WERI-Rb-1 (cell line): ENCODE measurements at regions not wholly inside any gene's neighbourhood (a gene's known extent, or its start where the extent isn't known, plus 50 kb on each side); places are given as distances from the start of the nearest gene placed in this dataset.
"Not testable (repeated sequence)": the region's sequence is repeated elsewhere in the genome, so short reads cannot be mapped to it uniquely, and the experiment has no call there.

ENCODE experiments used
- DNase-seq: peaks from one replicate; pipeline ENCODE4 v3.0.0-alpha.2; 2020
- H3K27ac ChIP-seq: fragments of 250-450 bp; sonication (Bioruptor Pico); 2 replicates; pipeline ENCODE4 v1.5.1; 2020; ENCODE audit warnings: mild to moderate bottlenecking, moderate library complexity
- H3K27me3 ChIP-seq: fragments of 250-450 bp; sonication (Bioruptor Pico); 2 replicates; pipeline ENCODE4 v1.5.1; 2021; ENCODE audit warnings: mild to moderate bottlenecking, low read depth, moderate library complexity; ENCODE audit not compliant: insufficient read depth, severe bottlenecking
- H3K36me3 ChIP-seq: fragments of 250-450 bp; sonication (Bioruptor Pico); 2 replicates; pipeline ENCODE4 v1.5.1; 2020; ENCODE audit warnings: mild to moderate bottlenecking, moderate library complexity
- H3K4me3 ChIP-seq: 2 replicates; pipeline ENCODE4 v1.5.1; 2011; ENCODE audit warnings: low read depth, mild to moderate bottlenecking, control low read depth, low read length
- H3K9me3 ChIP-seq: fragments of 250-450 bp; sonication (Bioruptor Pico); 2 replicates; pipeline ENCODE4 v1.5.1; 2021; ENCODE audit warnings: mild to moderate bottlenecking, moderate library complexity; ENCODE audit not compliant: severe bottlenecking
- CTCF ChIP-seq: IDR thresholded peaks from 2 replicates; pipeline ENCODE4 v1.5.1; 2011; ENCODE audit warnings: low read depth, mild to moderate bottlenecking, control low read depth, inconsistent platforms, low read length

- no peak for TF ChIP-seq CTCF
- Histone ChIP-seq H3K9me3 (no peaks in the 10 kb centered on the region), H3K4me3 (no peak overlapping the region)
Measured at GRCh38 chr5:62211405-62211804, 94.6 kb upstream of the KIF2A start.

DNA sequence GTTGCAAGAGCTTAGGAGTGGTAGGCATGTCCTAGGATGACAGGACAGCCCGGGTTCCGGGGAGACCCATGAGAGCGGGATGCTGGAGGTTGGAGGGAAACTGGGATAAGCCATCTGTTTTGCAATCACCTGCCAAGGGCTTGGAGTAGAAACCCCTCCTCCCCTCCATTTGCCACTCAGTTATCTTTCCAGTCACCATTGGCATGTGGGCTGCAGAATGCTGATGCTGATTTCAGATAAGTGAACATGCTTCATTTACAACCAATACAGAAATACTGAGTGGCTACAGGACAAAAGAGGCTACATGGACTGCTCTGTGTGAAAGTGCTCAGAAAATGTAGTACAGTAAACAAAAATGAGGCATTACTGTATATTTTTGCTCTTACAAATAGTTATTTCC is 93.4 kb upstream of the KIF2A start:
- Histone ChIP-seq H3K9me3 (no peaks in the 10 kb centered on the region), H3K4me3 (no peak overlapping the region), H3K27ac (no peak overlapping the region), H3K36me3 (no peaks in the 10 kb centered on the region), H3K27me3 (no peaks in the 10 kb centered on the region)
- no peak for DNase-seq
- no peak for TF ChIP-seq CTCF

More at GRCh38 chr5:62211405-62211804, 94.6 kb upstream of the KIF2A start:
- no peak for DNase-seq
- no peaks in the 10 kb centered on the region for H3K36me3 ChIP-seq
- no peaks in the 10 kb centered on the region for H3K27me3 ChIP-seq
- no peak overlapping the region for H3K27ac ChIP-seq

DNA sequence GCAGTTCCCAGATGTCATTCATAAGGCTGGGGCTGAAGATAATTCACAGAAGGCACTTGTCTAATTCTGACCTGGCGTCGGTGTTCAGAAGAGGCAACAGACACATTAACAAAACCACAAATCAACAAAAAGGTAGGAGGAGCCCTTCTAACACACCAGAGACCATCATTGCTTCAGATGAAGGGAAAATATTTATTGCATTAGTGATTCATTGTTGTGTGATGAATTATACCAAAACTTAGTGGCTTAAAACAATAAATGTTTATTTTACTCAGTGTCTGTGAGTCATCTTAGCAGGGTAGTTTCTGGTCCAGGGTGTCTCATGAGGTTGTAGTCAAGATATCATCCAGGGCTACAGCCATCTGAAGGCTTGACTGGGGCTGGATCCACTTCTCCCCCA is 91.3 kb upstream of the KIF2A start:
- TF ChIP-seq CTCF = no peak
- Histone ChIP-seq H3K27me3 (no peaks in the 10 kb centered on the region), H3K9me3 (no peaks in the 10 kb centered on the region), H3K36me3 (no peaks in the 10 kb centered on the region), H3K27ac (no peak overlapping the region), H3K4me3 (no peak overlapping the region)
- DNase-seq = no peak

GRCh38 chr5:62216603-62217002 is 89.4 kb upstream of the KIF2A start:
- H3K27ac ChIP-seq, DNase-seq: not testable (repeated sequence)

DNA sequence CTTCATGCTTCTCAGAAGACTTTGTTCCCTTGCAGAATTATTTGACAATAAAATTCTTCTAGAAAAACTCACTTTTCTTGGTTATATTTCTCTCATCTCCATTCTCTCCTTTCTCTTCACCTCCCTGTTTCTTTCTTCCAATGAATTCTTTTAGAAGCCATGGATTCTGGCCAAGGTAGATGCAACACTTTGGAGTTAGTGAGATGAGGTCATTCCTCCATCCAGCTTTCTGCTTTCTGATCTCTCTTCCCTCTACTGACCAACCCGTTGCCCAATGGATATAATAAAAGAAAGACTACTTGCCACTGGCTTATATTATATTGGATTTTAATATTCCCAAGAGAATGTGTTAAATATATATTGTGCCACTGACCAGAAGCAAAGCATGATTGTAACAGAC is 88.9 kb upstream of the KIF2A start:
- not testable (repeated sequence) for H3K27ac ChIP-seq, H3K36me3 ChIP-seq, H3K9me3 ChIP-seq, H3K27me3 ChIP-seq, DNase-seq, H3K4me3 ChIP-seq

More at GRCh38 chr5:62216603-62217002, 89.4 kb upstream of the KIF2A start:
- H3K27me3 ChIP-seq, H3K4me3 ChIP-seq, H3K36me3 ChIP-seq, H3K9me3 ChIP-seq: not testable (repeated sequence)

GRCh38 chr5:62218860-62219259 is 87.1 kb upstream of the KIF2A start:
- not testable (repeated sequence) for H3K27me3 ChIP-seq, H3K27ac ChIP-seq, H3K4me3 ChIP-seq, H3K9me3 ChIP-seq, H3K36me3 ChIP-seq, DNase-seq

GRCh38 chr5:62221881-62222280 is 84.1 kb upstream of the KIF2A start:
- not testable (repeated sequence) for H3K9me3 ChIP-seq, DNase-seq, H3K36me3 ChIP-seq, H3K27me3 ChIP-seq, H3K4me3 ChIP-seq, H3K27ac ChIP-seq

- H3K9me3 ChIP-seq, H3K4me3 ChIP-seq, H3K27me3 ChIP-seq, H3K27ac ChIP-seq, DNase-seq, H3K36me3 ChIP-seq: not testable (repeated sequence)
Measured at GRCh38 chr5:62222305-62222704, 83.7 kb upstream of the KIF2A start.

DNA sequence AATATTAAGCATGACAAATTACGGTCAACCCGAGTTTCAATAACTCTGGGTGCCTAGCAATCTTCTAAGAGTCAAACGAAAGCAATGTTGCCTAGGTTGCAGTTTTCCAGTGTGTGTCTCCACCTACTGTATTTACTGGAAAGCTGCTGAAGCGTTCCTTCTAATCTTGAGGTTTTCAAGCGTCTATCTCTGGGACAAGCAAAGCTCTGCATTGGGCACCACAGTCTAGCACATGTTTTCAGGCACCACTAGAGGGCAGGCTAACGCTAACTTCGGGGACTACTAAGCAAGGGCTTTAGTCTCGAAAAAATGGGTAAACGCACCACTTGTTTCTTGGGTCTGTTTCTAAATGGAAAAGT is 82.7 kb upstream of the KIF2A start:
- DNase-seq = peak; percentile 84
- H3K4me3 ChIP-seq, H3K9me3 ChIP-seq, H3K36me3 ChIP-seq, H3K27ac ChIP-seq, H3K27me3 ChIP-seq: not testable (repeated sequence)
- peak; percentile 25; the same call in 1 of the 2 replicates for TF ChIP-seq CTCF

- H3K9me3 ChIP-seq, H3K4me3 ChIP-seq, H3K27me3 ChIP-seq, H3K36me3 ChIP-seq, H3K27ac ChIP-seq, DNase-seq: not testable (repeated sequence)
Measured at GRCh38 chr5:62224987-62225601, 80.9 kb upstream of the KIF2A start.

GRCh38 chr5:62230876-62231388 is 75.1 kb upstream of the KIF2A start:
- H3K4me3 ChIP-seq, H3K9me3 ChIP-seq, H3K27ac ChIP-seq, H3K36me3 ChIP-seq, H3K27me3 ChIP-seq, DNase-seq: not testable (repeated sequence)
